Ectodermal cell (in vitro differentiated cells): ENCODE measurements at regions not wholly inside any gene's neighbourhood (a gene's known extent, or its start where the extent isn't known, plus 50 kb on each side); places are given as distances from the start of the nearest gene placed in this dataset.

Experiments used
- H3K27ac ChIP-seq: 2 replicates; pipeline ENCODE4 v1.7.0; 2013; ENCODE audit warnings: mild to moderate bottlenecking, low read depth, low read length; ENCODE audit not compliant: insufficient read depth, poor library complexity, severe bottlenecking
- H3K27me3 ChIP-seq: 2 replicates; pipeline ENCODE4 v1.7.0; 2013; ENCODE audit warnings: mild to moderate bottlenecking, low read length; ENCODE audit not compliant: insufficient read depth, control insufficient read depth, poor library complexity, severe bottlenecking
- H3K36me3 ChIP-seq: one replicate; pipeline ENCODE4 v1.7.0; 2013; ENCODE audit warnings: low read length; ENCODE audit not compliant: control insufficient read depth, insufficient read depth
- H3K4me1 ChIP-seq: one replicate; pipeline ENCODE4 v1.7.0; 2013; ENCODE audit warnings: low read length; ENCODE audit not compliant: control insufficient read depth, insufficient read depth
- H3K4me3 ChIP-seq: 2 replicates; pipeline ENCODE4 v1.7.0; 2013; ENCODE audit warnings: low read depth, low read length, control low read depth; ENCODE audit not compliant: insufficient read depth
- H3K9me3 ChIP-seq: 2 replicates; pipeline ENCODE4 v1.7.0; 2013; ENCODE audit warnings: mild to moderate bottlenecking, low read length, moderate library complexity; ENCODE audit not compliant: control insufficient read depth
- WGBS, 2 experiments: methylation state at CpG; one replicate each; pipeline ENCODE4 v1.1.7; 2013; ENCODE audit warnings: missing lambda C conversion rate in 2 of 2; 5-methylcytosine and 5-hydroxymethylcytosine counted together

DNA sequence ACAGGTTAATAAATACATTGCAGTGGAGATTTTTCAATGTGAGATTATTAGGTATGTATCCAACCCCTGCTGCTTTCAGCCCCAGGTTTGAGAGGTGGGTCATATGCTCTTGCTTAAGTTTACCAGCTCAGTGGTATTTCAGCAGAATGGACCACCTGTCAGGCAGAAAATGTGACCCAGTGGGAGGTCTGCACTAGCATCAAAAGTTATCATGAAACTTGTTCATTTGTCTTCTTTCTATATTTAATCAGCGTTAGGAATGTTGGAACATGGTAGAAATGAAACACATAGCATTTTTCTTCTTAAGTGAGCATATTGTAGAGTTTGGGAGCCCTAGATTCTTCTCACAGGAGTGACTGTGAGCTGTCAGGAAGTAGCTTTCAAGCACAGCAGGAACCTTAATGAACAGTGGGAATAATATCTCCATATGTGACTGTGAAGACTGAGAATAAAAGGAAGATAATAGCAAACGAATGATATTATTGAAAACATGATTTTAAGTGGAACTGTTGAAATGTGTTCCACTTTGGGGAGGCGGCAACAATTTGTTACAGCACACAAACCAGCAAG is 596.9 kb upstream of the CDH6 start:
- H3K27me3 ChIP-seq = no peaks in the 10 kb centered on the region
- H3K27ac ChIP-seq = no peak overlapping the region
- 70 to 80% methylated on average over 3 of the region's 3 CpGs for WGBS, 2 experiments
- no peaks in the 10 kb centered on the region for H3K36me3 ChIP-seq
- no peaks in the 10 kb centered on the region for H3K4me1 ChIP-seq
- H3K4me3 ChIP-seq = no peak overlapping the region
- H3K9me3 ChIP-seq = no peaks in the 10 kb centered on the region

GRCh38 chr5:30594331-30594730 is 599.2 kb upstream of the CDH6 start:
- Histone ChIP-seq H3K27ac (no peak overlapping the region), H3K9me3 (no peaks in the 10 kb centered on the region), H3K27me3 (no peaks in the 10 kb centered on the region), H3K4me1 (no peaks in the 10 kb centered on the region), H3K36me3 (no peaks in the 10 kb centered on the region), H3K4me3 (no peak overlapping the region)
- 87 to 93% methylated on average over 2 of the region's 2 CpGs for WGBS, 2 experiments

GRCh38 chr5:30592833-30593232 is 600.7 kb upstream of the CDH6 start:
- Histone ChIP-seq H3K27ac (no peak overlapping the region), H3K4me1 (no peaks in the 10 kb centered on the region), H3K4me3 (no peak overlapping the region), H3K36me3 (no peaks in the 10 kb centered on the region), H3K9me3 (no peaks in the 10 kb centered on the region), H3K27me3 (no peaks in the 10 kb centered on the region)
- 94 to 95% methylated on average over 3 of the region's 3 CpGs for WGBS, 2 experiments

- no peaks in the 10 kb centered on the region for H3K27me3 ChIP-seq
- H3K4me1 ChIP-seq = no peaks in the 10 kb centered on the region
- H3K36me3 ChIP-seq = no peaks in the 10 kb centered on the region
- no peaks in the 10 kb centered on the region for H3K9me3 ChIP-seq
- no peak overlapping the region for H3K27ac ChIP-seq
- H3K4me3 ChIP-seq = no peak overlapping the region
- 53 to 58% methylated on average over 7 of the region's 8 CpGs for WGBS, 2 experiments
Measured at GRCh38 chr5:30581198-30581935, 612.1 kb upstream of the CDH6 start.

DNA sequence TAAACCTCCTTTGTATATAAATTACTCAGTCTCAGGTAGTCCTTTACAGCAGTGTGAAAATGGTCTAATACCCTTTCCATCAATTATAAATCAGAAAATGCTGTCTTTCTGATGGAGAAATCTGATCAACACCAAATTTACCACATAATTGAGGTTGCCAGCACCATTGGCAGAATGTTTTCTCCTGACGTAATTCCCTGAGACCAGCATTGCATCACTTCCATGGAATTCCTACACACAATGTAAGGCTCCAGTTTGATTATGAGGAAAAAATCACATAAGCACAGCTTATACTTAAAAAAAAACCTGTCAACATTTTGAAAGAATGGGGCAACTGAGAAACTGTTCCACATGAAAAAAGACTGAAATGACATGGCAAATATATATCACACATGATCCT is 618.7 kb upstream of the CDH6 start:
- H3K9me3 ChIP-seq = no peaks in the 10 kb centered on the region
- 100% methylated on average over 1 of the region's 1 CpG for WGBS, 2 experiments
- no peak overlapping the region for H3K27ac ChIP-seq
- no peaks in the 10 kb centered on the region for H3K36me3 ChIP-seq
- no peaks in the 10 kb centered on the region for H3K27me3 ChIP-seq
- no peaks in the 10 kb centered on the region for H3K4me1 ChIP-seq
- no peak overlapping the region for H3K4me3 ChIP-seq

DNA sequence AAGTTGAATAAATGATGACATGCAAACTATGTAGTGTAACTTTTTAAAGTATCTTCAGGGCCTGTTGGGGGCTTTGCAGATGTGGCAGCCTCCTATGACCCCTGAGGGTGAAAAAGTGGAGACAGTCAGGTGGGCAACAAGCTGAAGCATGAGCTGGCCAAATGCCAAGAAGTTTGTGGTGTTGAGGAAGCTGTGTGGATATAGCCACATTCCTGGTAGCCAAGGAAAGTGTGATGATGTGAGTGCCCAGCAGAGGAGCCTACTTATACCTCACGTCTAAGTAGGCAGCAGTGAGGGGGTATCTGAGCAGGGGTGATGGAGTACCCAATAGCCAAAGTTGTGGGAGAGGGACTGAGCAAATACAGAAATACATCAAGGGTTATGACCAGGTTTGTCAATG is 621.2 kb upstream of the CDH6 start:
- Histone ChIP-seq H3K36me3 (no peaks in the 10 kb centered on the region), H3K4me1 (no peaks in the 10 kb centered on the region), H3K27me3 (no peaks in the 10 kb centered on the region), H3K9me3 (no peaks in the 10 kb centered on the region), H3K27ac (no peak overlapping the region), H3K4me3 (no peak overlapping the region)
- 71 to 75% methylated on average over 1 of the region's 1 CpG for WGBS, 2 experiments

- Histone ChIP-seq H3K36me3 (no peaks in the 10 kb centered on the region), H3K27me3 (no peaks in the 10 kb centered on the region), H3K4me3 (no peak overlapping the region), H3K4me1 (no peaks in the 10 kb centered on the region), H3K9me3 (no peaks in the 10 kb centered on the region), H3K27ac (no peak overlapping the region)
- 86 to 100% methylated on average over 1 to 2 of the region's 2 CpGs for WGBS, 2 experiments
Measured at GRCh38 chr5:30561771-30562170, 631.7 kb upstream of the CDH6 start.

DNA sequence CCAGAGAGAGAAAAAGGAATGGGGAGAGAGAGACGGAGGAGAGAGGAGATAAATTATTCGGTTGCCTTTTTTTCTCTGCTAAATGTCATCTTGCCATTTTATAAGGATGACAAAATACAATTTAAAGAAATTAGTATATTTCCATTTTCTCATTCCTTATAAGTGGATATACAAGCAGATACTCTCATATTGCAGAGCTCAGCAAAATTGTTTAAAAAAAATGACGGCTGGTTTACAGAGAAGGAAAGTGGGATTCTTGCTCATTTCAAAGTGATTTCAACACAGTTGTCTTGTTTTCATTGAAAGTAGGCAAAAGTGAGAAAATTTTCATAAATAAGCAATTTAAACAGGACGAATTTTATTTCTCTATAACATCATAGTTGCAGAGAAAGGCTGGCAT is 641.9 kb upstream of the CDH6 start:
- Histone ChIP-seq H3K27ac (no peak overlapping the region), H3K27me3 (no peaks in the 10 kb centered on the region), H3K36me3 (no peaks in the 10 kb centered on the region), H3K4me3 (no peak overlapping the region), H3K9me3 (no peaks in the 10 kb centered on the region), H3K4me1 (no peaks in the 10 kb centered on the region)
- WGBS, 2 experiments = 92 to 97% methylated on average over 1 to 2 of the region's 4 CpGs

DNA sequence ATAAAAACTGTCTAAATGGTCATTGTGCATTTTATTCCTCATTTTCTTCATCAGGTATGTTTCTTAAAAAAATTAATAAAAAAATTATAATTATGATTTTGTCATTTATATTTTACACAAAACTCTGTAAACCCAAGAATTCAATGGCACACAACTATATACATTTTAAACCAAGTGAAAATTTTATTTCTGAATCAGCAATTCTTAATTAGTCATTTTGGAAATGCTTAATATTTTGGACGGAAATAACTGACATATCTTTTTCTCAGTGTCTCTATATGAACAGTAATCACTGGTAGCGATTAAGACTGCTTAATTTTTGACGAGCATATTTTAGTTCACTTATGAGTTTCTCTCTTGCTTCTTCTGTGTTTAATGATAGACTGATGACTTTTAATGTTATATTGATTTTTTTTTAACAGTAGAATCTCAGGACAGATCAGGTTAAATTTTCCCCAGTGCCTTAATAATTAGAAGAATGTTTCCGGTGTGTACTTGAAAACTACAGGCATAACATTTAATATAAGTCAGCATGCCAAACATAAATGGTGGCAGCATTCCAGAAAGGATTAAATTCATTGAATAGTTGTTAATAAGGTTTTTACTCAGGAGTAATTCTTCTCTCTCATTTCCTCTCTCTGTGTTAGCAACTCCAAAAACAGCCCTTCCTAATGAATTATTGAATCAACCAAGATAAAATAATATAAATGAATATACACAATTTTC is 644.7 kb upstream of the CDH6 start:
- no peaks in the 10 kb centered on the region for H3K27me3 ChIP-seq
- WGBS, 2 experiments = 94 to 98% methylated on average over 3 of the region's 4 CpGs

DNA sequence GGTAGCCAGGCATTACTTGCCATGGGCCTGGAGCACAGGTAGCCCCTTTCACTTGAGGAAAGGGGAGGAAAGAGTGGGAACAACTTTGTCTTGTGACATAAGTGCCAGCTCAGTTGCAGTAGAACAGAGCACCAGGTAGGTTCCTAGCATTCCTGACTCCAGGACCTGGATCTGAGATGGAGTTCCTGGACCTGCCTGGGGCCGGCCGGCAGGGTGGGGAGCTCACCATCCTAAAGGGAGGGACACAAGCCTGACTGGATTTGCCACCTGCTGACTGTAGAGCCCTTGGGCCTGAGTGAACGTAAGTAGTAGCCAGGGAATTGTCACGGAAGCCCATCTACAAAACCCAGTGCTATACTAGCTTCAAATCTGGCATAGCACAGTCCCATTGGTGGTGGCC is 653.3 kb upstream of the CDH6 start:
- Histone ChIP-seq H3K4me3 (no peak overlapping the region), H3K36me3 (no peaks in the 10 kb centered on the region), H3K9me3 (no peaks in the 10 kb centered on the region), H3K4me1 (no peaks in the 10 kb centered on the region), H3K27me3 (no peaks in the 10 kb centered on the region), H3K27ac (no peak overlapping the region)
- WGBS, 2 experiments = 95% methylated on average over 4 of the region's 4 CpGs

More for the DNA sequence above, 644.7 kb upstream of the CDH6 start:
- Histone ChIP-seq H3K27ac (no peak overlapping the region), H3K36me3 (no peaks in the 10 kb centered on the region), H3K9me3 (no peaks in the 10 kb centered on the region), H3K4me3 (no peak overlapping the region), H3K4me1 (no peaks in the 10 kb centered on the region)
